ENCODE measurements at regions not wholly inside any gene's neighbourhood (a gene's known extent, or its start where the extent isn't known, plus 50 kb on each side); places are given as distances from the start of the nearest gene placed in this dataset.

DNA sequence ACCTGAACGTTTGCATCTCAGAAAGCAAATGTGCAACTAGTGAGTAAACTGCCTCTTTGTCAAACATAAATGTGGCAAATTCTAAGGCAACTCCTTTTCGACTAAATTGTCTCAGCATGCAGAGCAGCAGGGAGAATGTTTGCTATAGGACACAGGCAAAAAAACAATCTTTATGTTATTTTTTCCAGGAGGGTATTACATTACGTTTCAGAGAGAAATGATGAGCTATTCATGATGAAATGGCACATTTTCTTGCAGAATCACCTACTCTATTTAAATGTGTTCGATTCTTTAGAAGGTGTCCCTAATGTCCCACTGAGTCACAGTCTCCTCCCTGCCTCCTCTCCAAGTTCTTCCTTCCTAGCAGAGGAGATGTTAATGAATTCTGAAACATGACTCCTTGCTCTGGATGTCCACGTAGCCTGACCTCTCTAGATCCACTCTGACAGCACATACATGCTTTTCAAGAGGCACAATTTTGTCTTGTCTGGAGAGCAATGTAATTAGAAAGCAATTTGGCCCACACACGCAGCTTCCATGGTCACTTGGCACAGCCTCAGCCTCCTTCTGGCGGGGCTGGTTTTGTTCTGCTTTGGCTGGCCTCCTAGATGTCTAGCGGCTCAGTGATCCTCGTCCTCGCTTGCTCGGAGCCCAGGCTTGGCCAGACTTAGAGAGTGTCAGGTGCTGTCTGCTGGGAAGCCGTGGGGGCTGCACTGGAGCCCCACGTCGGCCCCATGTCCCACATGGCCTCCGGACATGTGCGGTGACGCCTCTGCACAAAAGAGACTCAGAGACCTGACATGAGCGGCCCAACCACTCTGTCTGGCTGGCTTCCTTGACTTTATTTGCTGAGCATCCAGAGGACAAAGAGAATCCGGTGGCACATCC is 125.7 kb upstream of the ZNF438 start:
- peak; percentile 70 to 91 (median 85) for DNase-seq
- H3K27me3 ChIP-seq (ENCODE audit: control insufficient read depth, insufficient read depth) = no peaks in the 10 kb centered on the region
- H3K9me3 ChIP-seq (ENCODE audit: control insufficient read depth, low read length) = no peaks in the 10 kb centered on the region
- intact Hi-C loops (cut with DNase I) = no loop called here
- H3K4me3 ChIP-seq (ENCODE audit: low read length) = no peak overlapping the region
- 19% methylated on average over 19 of the region's 19 CpGs for WGBS
- peak overlapping the region; percentile 37 for H3K27ac ChIP-seq (ENCODE audit: low read length)
- ATAC-seq = peak; percentile 92 to 93
- H3K4me1 ChIP-seq (ENCODE audit: control insufficient read depth, insufficient read depth, low read length) = peaks cover 9% of the 10 kb centered on the region

DNA sequence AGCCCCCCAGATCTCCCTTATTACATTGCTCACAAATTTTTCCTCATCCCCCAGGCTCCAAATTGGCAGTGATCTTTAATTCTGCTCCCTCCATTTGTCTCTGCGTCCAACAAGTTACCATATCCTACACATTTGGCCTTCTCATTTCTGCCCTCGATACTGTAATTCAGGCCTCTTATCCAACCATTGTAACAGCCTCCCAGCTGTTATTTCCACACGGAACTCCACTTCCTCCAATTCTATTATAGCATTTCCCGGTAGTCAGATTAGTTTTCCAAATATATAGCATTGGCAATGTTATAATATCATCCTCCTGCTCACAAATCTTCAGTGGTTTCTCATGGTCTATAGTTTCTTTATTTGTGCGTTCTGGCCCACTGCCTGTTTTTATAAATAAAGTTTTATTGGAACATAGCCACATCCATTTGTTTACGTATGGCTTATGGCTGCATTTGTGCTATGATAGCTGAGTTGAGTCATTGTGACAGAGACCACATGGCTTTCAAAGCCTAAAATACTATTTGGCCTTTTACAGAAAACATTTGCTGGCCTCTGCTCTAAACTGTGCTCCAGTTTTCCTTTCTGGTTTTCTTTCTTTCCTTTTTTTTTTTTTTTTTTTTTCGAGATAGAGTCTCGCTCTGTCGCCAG is 126.5 kb upstream of the ZNF438 start:
- intact Hi-C loops (cut with DNase I) = no loop called here
- Histone ChIP-seq H3K9me3 (ENCODE audit: control insufficient read depth, low read length) (no peaks in the 10 kb centered on the region), H3K27me3 (ENCODE audit: control insufficient read depth, insufficient read depth) (no peaks in the 10 kb centered on the region), H3K27ac (ENCODE audit: low read length) (peak overlapping the region; percentile 37), H3K4me3 (ENCODE audit: low read length) (no peak overlapping the region), H3K4me1 (ENCODE audit: control insufficient read depth, insufficient read depth, low read length) (peaks cover 2% of the 10 kb centered on the region)
- 65% methylated on average over 9 of the region's 9 CpGs for WGBS
- no peak for DNase-seq
- ATAC-seq = peak; percentile 54 to 64

DNA sequence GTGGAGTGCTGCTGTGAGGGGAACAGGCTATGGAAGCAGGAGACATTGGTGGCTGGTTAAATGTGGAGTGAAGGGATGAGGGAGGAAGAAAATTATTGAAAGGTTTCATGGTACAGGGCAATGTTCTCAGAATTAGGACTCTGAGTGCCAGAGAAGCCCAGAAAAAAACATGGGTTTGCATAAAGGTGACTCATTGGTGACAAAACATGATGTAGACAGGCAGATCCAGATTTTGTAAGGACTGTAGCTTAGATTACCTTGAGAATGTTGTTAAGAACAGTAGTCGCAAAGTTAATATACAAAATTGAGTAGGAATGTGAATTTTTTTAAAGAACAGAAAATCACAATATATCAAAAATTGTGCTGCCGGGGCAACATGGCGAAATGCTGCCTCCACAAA is 134.9 kb upstream of the ZNF438 start:
- intact Hi-C loops (cut with DNase I) = no loop called here
- DNase-seq = no peak
- Histone ChIP-seq H3K4me3 (ENCODE audit: low read length) (no peak overlapping the region), H3K9me3 (ENCODE audit: control insufficient read depth, low read length) (no peaks in the 10 kb centered on the region), H3K27ac (ENCODE audit: low read length) (no peak overlapping the region), H3K27me3 (ENCODE audit: control insufficient read depth, insufficient read depth) (no peaks in the 10 kb centered on the region), H3K4me1 (ENCODE audit: control insufficient read depth, insufficient read depth, low read length) (no peaks in the 10 kb centered on the region)
- no peak for ATAC-seq
- 100% methylated on average over 3 of the region's 3 CpGs for WGBS

DNA sequence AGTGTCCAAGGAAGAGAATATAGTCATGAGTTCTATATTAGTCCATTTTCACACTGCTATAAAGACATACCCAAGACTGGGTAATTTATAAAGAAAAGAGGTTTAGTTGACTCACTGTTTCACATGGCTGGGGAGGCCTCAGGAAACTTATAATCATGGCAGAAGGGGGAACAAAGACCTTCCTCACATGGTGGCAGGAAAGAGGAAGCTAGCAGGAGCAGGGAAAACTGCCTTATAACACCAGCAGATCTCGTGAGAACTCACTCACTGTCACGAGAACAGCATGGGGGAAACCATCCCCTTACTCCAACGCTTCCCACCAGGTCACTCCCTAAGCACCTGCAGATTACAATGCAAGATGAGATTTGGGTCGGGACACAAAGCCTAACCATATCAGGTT is 139.0 kb upstream of the ZNF438 start:
- H3K4me1 ChIP-seq (ENCODE audit: control insufficient read depth, insufficient read depth, low read length) = no peaks in the 10 kb centered on the region
- ATAC-seq (no peak), DNase-seq (no peak)
- no peak overlapping the region for H3K27ac ChIP-seq (ENCODE audit: low read length)
- H3K9me3 ChIP-seq (ENCODE audit: control insufficient read depth, low read length) = no peaks in the 10 kb centered on the region
- H3K4me3 ChIP-seq (ENCODE audit: low read length) = no peak overlapping the region
- WGBS = 89% methylated on average over 4 of the region's 4 CpGs
- no peaks in the 10 kb centered on the region for H3K27me3 ChIP-seq (ENCODE audit: control insufficient read depth, insufficient read depth)
- intact Hi-C loops (cut with DNase I) = no loop called here

DNA sequence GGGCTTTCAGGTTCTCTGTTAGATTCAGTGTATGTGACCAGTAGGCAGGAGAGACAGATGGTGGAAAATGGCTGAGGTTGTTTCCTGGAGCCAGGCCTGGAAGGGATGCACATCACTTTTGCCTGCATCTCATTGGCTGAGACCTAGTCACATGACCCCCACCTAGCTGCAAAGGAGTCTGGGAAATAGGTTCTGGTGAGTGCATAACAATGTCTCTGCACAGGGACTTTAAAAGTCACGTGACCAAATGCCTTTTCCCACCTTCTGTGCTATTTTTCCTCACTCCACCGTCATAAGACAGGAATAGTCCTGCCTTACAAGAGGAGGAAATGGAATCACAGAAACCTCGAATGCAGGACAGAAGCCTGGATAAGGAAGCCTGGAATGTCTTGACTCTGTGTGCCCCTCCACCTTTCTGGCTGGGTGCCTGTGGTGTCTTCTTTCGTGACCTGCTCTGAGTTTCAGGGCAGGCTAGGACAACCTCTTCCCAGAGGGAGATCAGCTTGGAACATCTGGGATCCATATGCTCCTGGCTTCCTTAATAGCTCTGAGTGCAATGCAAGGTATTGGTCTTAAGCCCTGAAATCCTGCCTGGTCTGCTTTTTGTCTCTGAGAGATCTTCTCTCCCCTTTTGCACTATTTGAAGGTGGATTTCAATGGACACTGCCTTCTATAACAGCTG is 139.9 kb upstream of the ZNF438 start:
- DNase-seq (no peak), ATAC-seq (no peak)
- Histone ChIP-seq H3K9me3 (ENCODE audit: control insufficient read depth, low read length) (no peaks in the 10 kb centered on the region), H3K27ac (ENCODE audit: low read length) (no peak overlapping the region), H3K4me1 (ENCODE audit: control insufficient read depth, insufficient read depth, low read length) (no peaks in the 10 kb centered on the region), H3K4me3 (ENCODE audit: low read length) (no peak overlapping the region), H3K27me3 (ENCODE audit: control insufficient read depth, insufficient read depth) (no peaks in the 10 kb centered on the region)
- intact Hi-C loops (cut with DNase I) = no loop called here
- whole genome bisulfite sequencing = 78% methylated on average over 4 of the region's 4 CpGs

DNA sequence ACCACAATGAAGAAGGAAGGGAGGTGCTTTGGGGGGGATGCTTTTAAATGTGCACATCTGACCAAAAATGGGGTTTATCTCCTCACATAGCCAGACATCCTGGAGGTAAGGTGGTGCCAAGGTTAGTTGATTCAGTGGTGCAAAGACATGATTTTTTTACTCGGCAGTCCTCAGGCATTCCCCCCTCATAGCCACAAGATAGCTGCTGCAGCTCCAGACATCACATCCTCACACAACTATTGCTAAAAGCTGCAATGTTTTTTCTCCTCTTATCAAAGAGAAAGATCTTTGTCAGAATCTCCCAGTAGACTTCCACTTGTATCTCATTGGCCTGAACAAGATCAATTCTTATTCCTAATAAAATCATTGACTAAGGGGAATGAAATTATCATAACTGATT is 141.3 kb upstream of the ZNF438 start:
- Histone ChIP-seq H3K4me3 (ENCODE audit: low read length) (no peak overlapping the region), H3K27ac (ENCODE audit: low read length) (no peak overlapping the region), H3K27me3 (ENCODE audit: control insufficient read depth, insufficient read depth) (no peaks in the 10 kb centered on the region), H3K4me1 (ENCODE audit: control insufficient read depth, insufficient read depth, low read length) (no peaks in the 10 kb centered on the region), H3K9me3 (ENCODE audit: control insufficient read depth, low read length) (no peaks in the 10 kb centered on the region)
- no peak for ATAC-seq
- intact Hi-C loops (cut with DNase I) = no loop called here
- DNase-seq = no peak
- WGBS = 98% methylated on average over 1 of the region's 1 CpG

DNA sequence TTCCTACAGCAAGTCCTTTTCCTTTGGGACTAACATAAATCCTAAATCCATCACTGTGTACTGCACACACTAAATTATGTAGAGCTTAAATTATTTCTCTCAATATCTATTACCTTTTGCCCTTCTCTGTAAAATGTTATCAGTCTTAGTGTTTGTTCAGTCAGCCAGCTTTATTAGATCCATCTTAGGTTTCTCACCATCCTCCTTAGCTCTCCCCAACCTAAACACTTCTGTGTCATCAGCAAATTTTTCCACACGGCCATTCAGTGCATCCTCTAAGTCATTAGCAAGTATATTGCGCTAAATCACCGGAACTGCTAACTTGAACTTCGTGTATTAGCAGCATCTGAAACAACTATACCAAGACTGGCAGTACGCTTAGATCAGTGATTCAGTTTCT is 142.1 kb upstream of the ZNF438 start:
- H3K27ac ChIP-seq (ENCODE audit: low read length) = no peak overlapping the region
- ATAC-seq (no peak), DNase-seq (no peak)
- intact Hi-C loops (cut with DNase I) = no loop called here
- no peak overlapping the region for H3K4me3 ChIP-seq (ENCODE audit: low read length)
- no peaks in the 10 kb centered on the region for H3K9me3 ChIP-seq (ENCODE audit: control insufficient read depth, low read length)
- no peaks in the 10 kb centered on the region for H3K27me3 ChIP-seq (ENCODE audit: control insufficient read depth, insufficient read depth)
- 91% methylated on average over 5 of the region's 5 CpGs for WGBS
- no peaks in the 10 kb centered on the region for H3K4me1 ChIP-seq (ENCODE audit: control insufficient read depth, insufficient read depth, low read length)

DNA sequence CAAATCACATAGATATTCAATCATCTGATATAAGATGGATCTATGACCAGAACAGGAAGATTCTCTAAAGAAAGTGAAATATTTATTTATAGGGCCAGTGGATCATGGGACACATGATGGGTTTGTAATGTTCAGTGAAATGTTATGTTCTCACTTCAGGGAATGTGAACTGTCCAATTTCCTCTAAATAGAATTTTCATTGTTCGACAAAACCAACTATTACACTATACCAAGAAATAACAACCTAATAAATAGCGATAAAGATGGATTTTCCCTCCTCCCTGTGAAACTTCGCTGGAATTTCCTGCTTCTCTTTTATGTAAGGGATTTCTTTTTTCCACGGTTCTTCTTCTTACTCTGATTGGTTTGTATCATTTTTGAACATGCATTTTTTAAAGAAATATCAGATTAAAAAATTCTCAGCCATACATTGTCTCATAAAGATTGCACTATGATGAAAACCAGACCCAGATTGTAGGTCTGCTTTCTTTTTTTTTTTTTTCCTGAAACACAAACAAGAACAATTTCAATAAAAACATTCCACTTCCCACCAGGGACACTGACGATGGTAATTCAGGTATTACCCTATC is 139.8 kb upstream of the ZEB1 start:
- Histone ChIP-seq H3K4me3 (ENCODE audit: low read length) (no peak overlapping the region), H3K27me3 (ENCODE audit: control insufficient read depth, insufficient read depth) (no peaks in the 10 kb centered on the region), H3K27ac (ENCODE audit: low read length) (no peak overlapping the region), H3K4me1 (ENCODE audit: control insufficient read depth, insufficient read depth, low read length) (no peaks in the 10 kb centered on the region), H3K9me3 (ENCODE audit: control insufficient read depth, low read length) (no peaks in the 10 kb centered on the region)
- intact Hi-C loops (cut with DNase I) = no loop called here
- 64% methylated on average over 5 of the region's 5 CpGs for WGBS
- DNase-seq (no peak), ATAC-seq (no peak)

DNA sequence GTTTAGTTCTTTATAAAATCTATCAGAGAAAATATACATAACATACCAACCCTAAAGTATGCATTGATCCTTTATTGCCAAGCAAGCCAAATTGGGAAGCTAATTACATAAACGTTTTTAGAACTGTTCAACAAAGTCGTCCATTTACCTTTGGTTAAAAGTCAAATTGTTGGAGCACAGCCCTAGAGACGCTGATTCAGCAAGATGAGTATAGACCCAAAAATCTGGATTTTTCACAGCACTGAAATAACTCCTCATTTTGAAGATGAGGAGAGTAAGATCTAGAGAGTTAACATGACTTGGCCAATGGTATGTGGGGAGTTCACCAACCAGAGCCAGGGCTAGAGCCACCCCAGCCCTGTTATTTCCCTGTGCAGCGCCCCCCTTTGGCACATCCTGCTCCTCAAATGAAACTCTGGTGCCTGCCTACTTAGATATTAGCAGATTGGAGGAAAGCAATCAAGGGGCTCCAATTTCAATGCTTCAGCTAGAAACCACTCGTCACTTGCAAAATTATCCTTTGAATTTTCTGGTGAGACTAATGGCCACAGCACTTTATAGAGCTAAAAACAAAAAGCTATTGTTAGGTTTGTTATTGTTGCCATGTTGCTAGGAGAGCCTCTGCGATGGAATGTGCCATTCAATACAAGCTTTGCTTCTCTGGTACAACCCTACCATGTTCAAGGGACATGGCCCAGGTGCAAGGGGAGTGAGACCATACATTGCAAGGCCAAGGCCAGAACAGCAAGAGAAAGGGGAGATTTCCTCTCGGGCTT is 132.6 kb upstream of the ZEB1 start:
- intact Hi-C loops (cut with DNase I) = no loop called here
- Histone ChIP-seq H3K27me3 (ENCODE audit: control insufficient read depth, insufficient read depth) (no peaks in the 10 kb centered on the region), H3K27ac (ENCODE audit: low read length) (no peak overlapping the region), H3K4me1 (ENCODE audit: control insufficient read depth, insufficient read depth, low read length) (no peaks in the 10 kb centered on the region), H3K9me3 (ENCODE audit: control insufficient read depth, low read length) (no peaks in the 10 kb centered on the region), H3K4me3 (ENCODE audit: low read length) (no peak overlapping the region)
- WGBS = 51% methylated on average over 7 of the region's 7 CpGs
- ATAC-seq = peak; percentile 68 to 73
- no peak for DNase-seq

DNA sequence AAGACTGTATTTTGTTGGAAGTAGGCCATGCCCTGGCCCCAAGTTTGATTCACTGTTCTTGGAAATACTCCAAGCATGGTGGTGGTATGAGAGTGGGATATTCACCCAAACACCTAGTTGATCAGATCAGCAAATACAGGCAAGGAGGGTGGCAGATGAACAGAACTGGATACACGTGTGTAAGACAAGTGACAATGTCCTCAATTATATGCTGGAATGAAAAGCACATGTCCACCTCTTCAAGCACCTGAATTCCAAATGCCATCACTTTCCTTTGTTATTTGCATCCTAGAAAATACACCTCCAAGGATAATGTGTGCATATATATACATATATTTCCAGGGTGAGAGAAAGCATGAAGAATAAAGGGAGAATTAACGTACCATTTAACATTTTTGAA is 131.8 kb upstream of the ZEB1 start:
- no peaks in the 10 kb centered on the region for H3K9me3 ChIP-seq (ENCODE audit: control insufficient read depth, low read length)
- no peak overlapping the region for H3K4me3 ChIP-seq (ENCODE audit: low read length)
- no peak overlapping the region for H3K27ac ChIP-seq (ENCODE audit: low read length)
- DNase-seq = no peak
- H3K27me3 ChIP-seq (ENCODE audit: control insufficient read depth, insufficient read depth) = no peaks in the 10 kb centered on the region
- no peaks in the 10 kb centered on the region for H3K4me1 ChIP-seq (ENCODE audit: control insufficient read depth, insufficient read depth, low read length)
- WGBS = 95% methylated on average over 2 of the region's 2 CpGs
- no peak for ATAC-seq
- intact Hi-C loops (cut with DNase I) = no loop called here

Measured in right cardiac atrium (tissue), 5 donors.